ENCODE measurements at regions not wholly inside any gene's neighbourhood (a gene's known extent, or its start where the extent isn't known, plus 50 kb on each side); places are given as distances from the start of the nearest gene placed in this dataset.

DNA sequence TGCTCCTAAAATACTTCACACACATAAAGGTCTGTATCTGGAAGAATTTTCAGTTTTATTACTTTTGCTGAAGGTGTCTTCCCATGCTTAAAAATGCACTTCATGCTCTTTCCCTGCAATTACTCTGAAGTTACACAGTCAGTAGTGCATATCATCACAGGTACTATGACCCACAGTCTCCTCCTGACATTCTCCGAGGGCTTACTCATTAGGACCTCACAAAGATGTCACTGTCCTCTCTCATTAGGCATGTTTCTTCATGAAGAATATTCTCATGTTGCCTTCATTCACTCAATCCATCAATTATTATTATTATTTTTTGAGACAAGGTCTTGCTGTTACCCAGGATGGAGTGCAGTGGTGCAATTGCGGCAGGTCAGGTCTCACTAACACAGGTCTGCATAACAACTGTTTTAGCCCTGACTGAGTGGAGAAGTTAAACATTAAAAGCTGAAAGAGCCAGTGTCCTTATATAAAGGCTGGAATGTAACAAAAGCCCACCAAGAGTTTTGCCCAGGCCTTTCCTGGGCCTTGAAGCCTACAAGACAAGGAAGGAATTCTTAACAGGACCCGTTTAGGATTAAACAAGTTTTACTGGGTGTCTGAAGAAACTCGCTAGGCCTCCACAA lies 119.5 kb upstream of the WSCD2 start:
- TF ChIP-seq EGR1 (IDR thresholded peaks at IDR 0.05): no peak
- no peak for TF ChIP-seq RAD21 (IDR thresholded peaks at IDR 0.05; ENCODE audit: low read depth)
- no peak for TF ChIP-seq YY1 (IDR thresholded peaks at IDR 0.05; ENCODE audit: low read depth)
- TF ChIP-seq, protein P1, sequence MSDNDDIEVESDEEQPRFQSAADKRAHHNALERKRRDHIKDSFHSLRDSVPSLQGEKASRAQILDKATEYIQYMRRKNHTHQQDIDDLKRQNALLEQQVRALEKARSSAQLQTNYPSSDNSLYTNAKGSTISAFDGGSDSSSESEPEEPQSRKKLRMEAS (IDR thresholded peaks at IDR 0.05): no peak
- no peak for TF ChIP-seq CREB1 (IDR thresholded peaks at IDR 0.05; ENCODE audit: low read depth)
- TF ChIP-seq ZBTB7A (IDR thresholded peaks at IDR 0.05; ENCODE audit: low read depth): no peak
- TF ChIP-seq, protein P2, sequence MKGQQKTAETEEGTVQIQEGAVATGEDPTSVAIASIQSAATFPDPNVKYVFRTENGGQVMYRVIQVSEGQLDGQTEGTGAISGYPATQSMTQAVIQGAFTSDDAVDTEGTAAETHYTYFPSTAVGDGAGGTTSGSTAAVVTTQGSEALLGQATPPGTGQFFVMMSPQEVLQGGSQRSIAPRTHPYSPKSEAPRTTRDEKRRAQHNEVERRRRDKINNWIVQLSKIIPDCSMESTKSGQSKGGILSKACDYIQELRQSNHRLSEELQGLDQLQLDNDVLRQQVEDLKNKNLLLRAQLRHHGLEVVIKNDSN (IDR thresholded peaks at IDR 0.05): no peak
- no peak for TF ChIP-seq TAF1 (IDR thresholded peaks at IDR 0.05; ENCODE audit: low read depth)

DNA sequence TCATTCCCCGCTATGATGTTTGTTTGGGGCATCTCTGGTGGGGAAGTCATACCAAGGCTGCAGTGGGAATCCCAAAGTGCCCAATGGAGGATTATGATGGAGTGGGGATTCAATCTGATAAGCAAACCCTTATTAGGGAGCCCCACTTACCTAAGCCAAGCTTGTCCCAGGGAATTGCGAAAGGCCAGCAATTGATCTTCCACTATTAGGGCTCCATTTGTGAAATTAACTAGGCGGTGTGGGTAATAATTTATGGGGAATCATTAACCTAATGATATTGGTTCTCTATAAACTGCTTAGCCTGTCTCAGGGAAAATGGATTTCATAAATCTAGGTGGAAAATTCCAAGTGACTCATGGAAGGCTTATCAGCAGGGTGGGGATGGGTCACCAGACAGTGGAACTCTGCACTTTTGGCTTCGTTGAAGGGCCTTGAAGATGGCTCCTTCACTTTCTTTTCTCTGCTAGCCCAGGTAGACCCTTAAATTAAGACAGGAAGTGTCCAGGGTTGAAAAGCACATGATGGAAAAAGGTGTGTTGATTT lies 113.0 kb upstream of the WSCD2 start:
- TF ChIP-seq, protein P2 (IDR thresholded peaks at IDR 0.05): no peak
- TF ChIP-seq EP300 (IDR thresholded peaks at IDR 0.05; ENCODE audit: borderline replicate concordance) (no peak), CREB1 (IDR thresholded peaks at IDR 0.05; ENCODE audit: low read depth) (no peak), EGR1 (IDR thresholded peaks at IDR 0.05) (no peak), CEBPB (IDR thresholded peaks at IDR 0.05) (no peak), TEAD4 (IDR thresholded peaks at IDR 0.05) (no peak), FOXM1 (IDR thresholded peaks at IDR 0.05; ENCODE audit: borderline replicate concordance, low read depth) (no peak), TCF12 (IDR thresholded peaks at IDR 0.05; ENCODE audit: low read depth) (no peak), RAD21 (IDR thresholded peaks at IDR 0.05; ENCODE audit: low read depth) (no peak), ZBTB7A (IDR thresholded peaks at IDR 0.05; ENCODE audit: low read depth) (no peak), YY1 (IDR thresholded peaks at IDR 0.05; ENCODE audit: low read depth) (no peak), NFIC (IDR thresholded peaks at IDR 0.05) (no peak), TAF1 (IDR thresholded peaks at IDR 0.05; ENCODE audit: low read depth) (no peak)
- TF ChIP-seq, protein P3, sequence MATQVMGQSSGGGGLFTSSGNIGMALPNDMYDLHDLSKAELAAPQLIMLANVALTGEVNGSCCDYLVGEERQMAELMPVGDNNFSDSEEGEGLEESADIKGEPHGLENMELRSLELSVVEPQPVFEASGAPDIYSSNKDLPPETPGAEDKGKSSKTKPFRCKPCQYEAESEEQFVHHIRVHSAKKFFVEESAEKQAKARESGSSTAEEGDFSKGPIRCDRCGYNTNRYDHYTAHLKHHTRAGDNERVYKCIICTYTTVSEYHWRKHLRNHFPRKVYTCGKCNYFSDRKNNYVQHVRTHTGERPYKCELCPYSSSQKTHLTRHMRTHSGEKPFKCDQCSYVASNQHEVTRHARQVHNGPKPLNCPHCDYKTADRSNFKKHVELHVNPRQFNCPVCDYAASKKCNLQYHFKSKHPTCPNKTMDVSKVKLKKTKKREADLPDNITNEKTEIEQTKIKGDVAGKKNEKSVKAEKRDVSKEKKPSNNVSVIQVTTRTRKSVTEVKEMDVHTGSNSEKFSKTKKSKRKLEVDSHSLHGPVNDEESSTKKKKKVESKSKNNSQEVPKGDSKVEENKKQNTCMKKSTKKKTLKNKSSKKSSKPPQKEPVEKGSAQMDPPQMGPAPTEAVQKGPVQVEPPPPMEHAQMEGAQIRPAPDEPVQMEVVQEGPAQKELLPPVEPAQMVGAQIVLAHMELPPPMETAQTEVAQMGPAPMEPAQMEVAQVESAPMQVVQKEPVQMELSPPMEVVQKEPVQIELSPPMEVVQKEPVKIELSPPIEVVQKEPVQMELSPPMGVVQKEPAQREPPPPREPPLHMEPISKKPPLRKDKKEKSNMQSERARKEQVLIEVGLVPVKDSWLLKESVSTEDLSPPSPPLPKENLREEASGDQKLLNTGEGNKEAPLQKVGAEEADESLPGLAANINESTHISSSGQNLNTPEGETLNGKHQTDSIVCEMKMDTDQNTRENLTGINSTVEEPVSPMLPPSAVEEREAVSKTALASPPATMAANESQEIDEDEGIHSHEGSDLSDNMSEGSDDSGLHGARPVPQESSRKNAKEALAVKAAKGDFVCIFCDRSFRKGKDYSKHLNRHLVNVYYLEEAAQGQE (IDR thresholded peaks at IDR 0.05; ENCODE audit: low read depth): no peak
- TF ChIP-seq, protein P1 (IDR thresholded peaks at IDR 0.05): no peak

DNA sequence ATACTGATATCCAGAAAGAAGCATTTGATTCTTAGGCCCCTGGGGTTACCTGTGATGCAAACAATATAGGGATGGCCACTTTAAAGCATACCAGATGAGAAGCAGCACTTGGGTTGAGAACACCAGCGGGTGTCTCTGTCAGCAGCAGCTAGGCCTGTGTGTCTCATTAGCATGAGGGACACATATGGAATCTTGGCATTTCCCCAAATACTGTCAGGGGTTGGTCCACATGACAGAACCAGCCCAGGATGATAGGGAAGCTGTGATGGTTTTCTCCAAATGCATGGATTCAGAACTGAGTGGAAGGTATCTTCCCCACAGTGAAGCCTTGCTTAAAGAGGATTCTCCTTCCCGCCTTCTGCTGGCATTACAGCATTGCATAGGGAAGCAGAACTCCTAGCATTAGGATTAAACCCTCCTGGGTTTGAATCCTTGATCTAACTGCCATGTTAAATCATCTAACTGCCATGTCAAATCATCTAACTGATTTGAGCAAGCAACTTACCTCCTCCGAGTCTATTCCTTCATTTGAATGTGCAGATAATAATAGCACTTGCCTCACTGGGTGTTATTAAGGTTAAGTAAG lies 111.5 kb upstream of the WSCD2 start:
- TF ChIP-seq TEAD4 (IDR thresholded peaks at IDR 0.05) (no peak), YY1 (IDR thresholded peaks at IDR 0.05; ENCODE audit: low read depth) (no peak), NFIC (IDR thresholded peaks at IDR 0.05) (no peak), RAD21 (IDR thresholded peaks at IDR 0.05; ENCODE audit: low read depth) (no peak), CREB1 (IDR thresholded peaks at IDR 0.05; ENCODE audit: low read depth) (no peak)

DNA sequence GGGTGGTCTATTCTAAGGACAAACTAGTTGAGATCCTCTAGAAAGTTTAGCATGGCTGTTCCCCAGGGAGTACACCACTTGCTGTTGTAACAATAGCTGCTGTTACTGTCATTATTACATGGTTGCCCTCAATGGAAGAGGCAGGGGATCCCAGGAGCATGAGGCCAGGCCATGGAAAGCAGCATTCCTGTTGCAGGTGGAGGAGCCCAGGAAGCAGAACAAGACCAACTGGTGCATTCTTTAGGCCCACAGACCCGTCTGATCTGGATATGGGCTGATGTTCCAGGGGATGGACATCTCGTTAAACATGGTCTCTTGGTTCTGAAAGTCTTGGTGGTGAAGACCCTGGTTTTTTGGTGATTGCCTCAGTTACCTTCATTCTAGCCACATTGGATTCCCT lies 109.2 kb upstream of the WSCD2 start:
- TF ChIP-seq RAD21 (IDR thresholded peaks at IDR 0.05; ENCODE audit: low read depth): no peak
- TF ChIP-seq, protein P2 (IDR thresholded peaks at IDR 0.05): no peak
- TF ChIP-seq TCF12 (IDR thresholded peaks at IDR 0.05; ENCODE audit: low read depth): no peak

DNA sequence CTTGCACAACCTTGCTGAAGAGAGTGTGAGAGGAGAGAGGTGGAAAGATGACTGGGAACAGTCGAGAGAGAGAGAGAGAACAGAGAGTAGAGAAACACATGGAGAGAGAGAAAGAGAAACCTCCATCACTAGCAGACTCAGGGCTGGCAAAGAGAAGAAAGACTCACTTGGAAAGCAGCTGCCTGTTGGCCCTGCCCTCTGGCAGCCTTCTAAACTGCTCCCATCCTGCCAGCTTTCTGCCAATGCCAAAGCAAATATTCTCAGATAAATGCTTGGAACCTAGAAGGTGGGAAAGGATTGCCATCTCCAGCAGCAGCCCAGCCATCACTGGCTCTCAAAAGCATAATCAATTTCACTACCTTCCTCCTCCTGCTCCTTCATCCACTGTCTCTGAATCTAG lies 107.9 kb upstream of the WSCD2 start:
- TF ChIP-seq EP300 (IDR thresholded peaks at IDR 0.05; ENCODE audit: borderline replicate concordance): no peak

DNA sequence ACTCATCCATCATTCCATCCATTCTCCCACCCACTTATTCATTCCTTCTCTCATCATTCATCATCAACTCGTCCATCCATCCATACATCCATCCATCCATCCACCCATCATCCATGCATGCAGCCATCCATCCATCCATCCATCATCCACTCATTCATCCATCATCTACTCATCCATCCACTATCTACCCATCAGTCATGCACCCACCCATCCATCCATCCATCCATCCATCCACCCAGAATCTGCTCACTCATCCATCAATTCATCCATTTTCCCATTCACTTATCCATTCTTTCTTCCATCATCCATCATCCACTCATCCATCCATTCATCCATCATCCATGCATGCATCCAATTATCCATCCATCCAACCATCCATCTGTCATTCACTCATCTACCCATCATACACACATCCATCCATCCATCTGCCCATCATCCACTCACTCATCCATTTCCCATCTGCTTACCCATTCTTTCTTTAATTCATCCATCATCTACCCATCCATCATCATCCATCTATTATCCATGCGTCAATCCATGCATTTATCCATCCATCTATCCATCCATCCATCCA lies 107.1 kb upstream of the WSCD2 start:
- TF ChIP-seq TCF12 (IDR thresholded peaks at IDR 0.05; ENCODE audit: low read depth): no peak
- TF ChIP-seq TAF1 (IDR thresholded peaks at IDR 0.05; ENCODE audit: low read depth): no peak
- no peak for TF ChIP-seq NFIC (IDR thresholded peaks at IDR 0.05)
- TF ChIP-seq CREB1 (IDR thresholded peaks at IDR 0.05; ENCODE audit: low read depth): no peak
- TF ChIP-seq RAD21 (IDR thresholded peaks at IDR 0.05; ENCODE audit: low read depth): no peak
- TF ChIP-seq YY1 (IDR thresholded peaks at IDR 0.05; ENCODE audit: low read depth): no peak
- no peak for TF ChIP-seq EP300 (IDR thresholded peaks at IDR 0.05; ENCODE audit: borderline replicate concordance)
- TF ChIP-seq TEAD4 (IDR thresholded peaks at IDR 0.05): no peak

DNA sequence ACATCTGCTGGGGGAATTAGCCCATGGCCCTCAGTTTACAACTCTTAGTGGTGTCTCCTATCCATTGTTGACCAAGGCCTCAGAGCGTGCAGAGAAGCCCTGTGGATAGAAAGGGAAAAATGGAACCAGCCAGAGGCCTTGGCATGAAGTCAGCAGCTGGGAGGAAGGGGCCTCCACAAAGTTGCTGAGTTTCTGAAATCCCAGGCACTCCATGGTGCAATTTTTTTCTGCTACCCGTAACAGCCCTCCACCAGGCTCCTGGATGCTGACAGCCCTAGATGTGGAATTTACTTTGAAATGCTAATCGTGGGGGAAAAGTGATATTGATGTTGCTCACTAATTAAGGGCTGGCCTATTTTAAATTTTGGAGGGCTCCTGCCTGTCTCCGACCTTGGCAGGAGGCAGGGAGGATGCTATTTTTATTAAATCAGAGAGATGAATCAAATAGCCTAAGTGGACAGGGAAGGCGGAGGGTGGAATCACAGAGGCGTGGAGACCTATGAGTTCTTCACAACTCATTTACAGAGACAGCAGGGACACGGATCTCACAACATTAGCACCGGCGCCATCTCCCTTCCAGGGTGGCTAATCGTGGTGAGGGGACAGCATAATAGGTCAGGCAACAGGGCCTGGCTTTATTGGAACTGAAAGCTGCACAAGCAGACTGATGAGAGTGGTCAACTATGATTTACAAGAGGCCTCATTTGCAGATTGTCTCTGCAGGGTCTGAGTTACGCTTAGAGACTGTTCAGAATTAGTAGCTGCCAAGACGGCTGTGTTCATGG lies 99.8 kb upstream of the WSCD2 start:
- TF ChIP-seq, protein P1 (IDR thresholded peaks at IDR 0.05): no peak
- TF ChIP-seq CREB1 (IDR thresholded peaks at IDR 0.05; ENCODE audit: low read depth): no peak

Data from Ishikawa (cell line).